MCF 10A (cell line): ENCODE measurements at regions not wholly inside any gene's neighbourhood (a gene's known extent, or its start where the extent isn't known, plus 50 kb on each side); places are given as distances from the start of the nearest gene placed in this dataset.
A peak's percentile ranks its signal among the peaks of the same experiment; 100 is the strongest.

ENCODE experiments used
- BruUV-seq: library from RNA; stranded (reverse); fragments of 400-500 nt; replicated peaks from 2 replicates; lab custom pipeline; 2021; lab: Mats Ljungman, UMichigan
- CTCF ChIA-PET: fragments of 300-600 bp; sonication (Branson Sonifier 250); formaldehyde crosslinking; extraction: SDS; loops from one replicate; lab custom pipeline; 2021; ENCODE audit warnings: antibody characterized with exemption, inconsistent platforms; lab: Yijun Ruan, JAX
- POLR2A ChIA-PET: fragments of 300-600, 350-650 bp; sonication (Branson Sonifier 250); formaldehyde crosslinking; extraction: SDS; loops from one replicate; lab custom pipeline; 2020; ENCODE audit warnings: antibody characterized with exemption, inconsistent platforms; lab: Yijun Ruan, JAX
- DNase-seq: peaks from one replicate; pipeline ENCODE4 v3.0.0-alpha.2; 2018; ENCODE audit not compliant: unreplicated experiment
- H3K27ac Mint-ChIP-seq: one replicate; pipeline ENCODE4 v1.8.0; 2022; ENCODE audit warnings: mild to moderate bottlenecking, low read depth, mixed read lengths; ENCODE audit not compliant: unreplicated experiment
- H3K27me3 Mint-ChIP-seq: one replicate; pipeline ENCODE4 v1.8.0; 2022; ENCODE audit warnings: mixed read lengths; ENCODE audit not compliant: insufficient read depth, unreplicated experiment
- H3K36me3 Mint-ChIP-seq: one replicate; pipeline ENCODE4 v1.8.0; 2022; ENCODE audit warnings: mild to moderate bottlenecking, moderate library complexity, mixed read lengths; ENCODE audit not compliant: insufficient read depth, unreplicated experiment
- H3K4me1 Mint-ChIP-seq: one replicate; pipeline ENCODE4 v1.8.0; 2022; ENCODE audit warnings: mixed read lengths; ENCODE audit not compliant: insufficient read depth, unreplicated experiment
- H3K4me3 Mint-ChIP-seq: one replicate; pipeline ENCODE4 v1.8.0; 2022; ENCODE audit warnings: mild to moderate bottlenecking, moderate library complexity, mixed read lengths; ENCODE audit not compliant: unreplicated experiment
- H3K9me3 Mint-ChIP-seq: one replicate; pipeline ENCODE4 v1.8.0; 2022; ENCODE audit warnings: mixed read lengths; ENCODE audit not compliant: unreplicated experiment
- CTCF ChIP-seq: fragments of 200-600 bp; IDR thresholded peaks from one replicate; pipeline ENCODE4 v1.8.0; 2022; ENCODE audit warnings: antibody characterized with exemption, mild to moderate bottlenecking; ENCODE audit not compliant: unreplicated experiment
- intact Hi-C: fragments of 100-400 bp; cut with micrococcal nuclease; formaldehyde crosslinking; loops from 2 replicates; pipeline ENCODE4 v1.14.1; 2022

- ChIA-PET CTCF (no interaction called here), POLR2A (interaction anchor here (0.7 kb wide), 1 partner anchor 40 kb away, joined by 3 read pairs; no protein-coding TSS in a partner anchor)
- Mint-ChIP-seq H3K27ac (peak overlapping the region; percentile 25), H3K9me3 (no peaks in the 10 kb centered on the region), H3K4me3 (no peak overlapping the region), H3K4me1 (no peaks in the 10 kb centered on the region), H3K27me3 (no peaks in the 10 kb centered on the region), H3K36me3 (no peaks in the 10 kb centered on the region)
- intact Hi-C loops, result no loop called here
- no TSS peak for BruUV-seq
- DNase-seq, result peak; percentile 71
- TF ChIP-seq CTCF, result no peak
Observed at GRCh38 chr7:54390565-54390964, 151.6 kb upstream of the VSTM2A start.

- H3K36me3 Mint-ChIP-seq, result no peaks in the 10 kb centered on the region
- intact Hi-C loops, result no loop called here
- H3K27ac Mint-ChIP-seq, result no peak overlapping the region
- no peaks in the 10 kb centered on the region for H3K4me1 Mint-ChIP-seq
- BruUV-seq, result no TSS peak
- H3K4me3 Mint-ChIP-seq, result no peak overlapping the region
- CTCF ChIA-PET, result interaction anchor here (0.7 kb wide), 1 partner anchor 102 kb away, joined by 3 read pairs; no protein-coding TSS in a partner anchor
- no peak for TF ChIP-seq CTCF
- DNase-seq, result no peak
- H3K9me3 Mint-ChIP-seq, result no peaks in the 10 kb centered on the region
- H3K27me3 Mint-ChIP-seq, result no peaks in the 10 kb centered on the region
- POLR2A ChIA-PET, result no interaction called here
Observed at GRCh38 chr7:54392935-54393334, 149.2 kb upstream of the VSTM2A start.

GRCh38 chr7:54394834-54395233 is 147.3 kb upstream of the VSTM2A start:
- CTCF ChIA-PET, result no interaction called here

More at GRCh38 chr7:54394834-54395233, 147.3 kb upstream of the VSTM2A start:
- H3K36me3 Mint-ChIP-seq, result no peaks in the 10 kb centered on the region
- H3K27ac Mint-ChIP-seq, result no peak overlapping the region
- H3K4me3 Mint-ChIP-seq, result no peak overlapping the region
- intact Hi-C loops, result no loop called here
- no peak for TF ChIP-seq CTCF
- no peaks in the 10 kb centered on the region for H3K9me3 Mint-ChIP-seq
- POLR2A ChIA-PET, result interaction anchor here (0.6 kb wide), 1 partner anchor 9 kb away, joined by 3 read pairs; no protein-coding TSS in a partner anchor
- no peak for DNase-seq
- no peaks in the 10 kb centered on the region for H3K4me1 Mint-ChIP-seq
- no peaks in the 10 kb centered on the region for H3K27me3 Mint-ChIP-seq
- no TSS peak for BruUV-seq
